ENCODE measurements at regions not wholly inside any gene's neighbourhood (a gene's known extent, or its start where the extent isn't known, plus 50 kb on each side); places are given as distances from the start of the nearest gene placed in this dataset.
"Not testable (repeated sequence)": the region's sequence is repeated elsewhere in the genome, so short reads cannot be mapped to it uniquely, and the experiment has no call there.

DNA sequence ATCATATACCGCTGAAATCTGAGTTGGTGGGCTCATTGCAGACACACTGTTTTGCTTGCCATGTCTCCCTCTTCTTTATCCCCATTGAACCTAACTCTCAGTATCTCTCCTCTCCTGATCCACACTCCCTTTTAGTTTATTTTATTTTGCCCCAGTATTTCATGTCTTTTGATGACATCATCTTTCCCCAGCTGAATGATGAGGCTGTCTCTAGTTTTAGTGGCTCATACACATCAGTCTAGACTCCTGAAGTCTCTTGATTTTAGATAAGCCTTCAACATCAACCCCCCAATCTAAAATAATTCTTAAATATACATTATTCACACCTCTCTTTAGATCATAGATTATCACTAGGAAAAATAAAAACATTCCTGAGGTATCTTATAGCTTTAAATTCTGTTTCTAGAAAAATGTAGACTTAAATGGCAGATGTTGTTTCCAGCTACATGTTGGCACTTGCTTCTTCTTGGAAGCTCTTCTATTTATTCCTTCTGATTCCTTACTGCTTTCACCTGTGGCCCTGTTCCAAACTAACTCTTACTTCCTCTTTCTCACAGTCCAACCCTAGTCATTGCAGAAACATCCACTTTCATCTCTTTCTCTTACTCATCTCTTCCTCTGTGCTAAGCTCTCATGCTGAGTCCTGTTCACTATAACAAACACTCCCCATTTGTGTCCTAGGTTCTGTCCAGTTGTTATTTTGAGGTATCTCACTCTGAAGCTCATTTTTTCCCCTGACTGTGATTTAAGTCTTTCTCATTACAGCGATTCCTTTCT is 191.9 kb upstream of the SLC35B3 start:
- no peak for DNase-seq (ENCODE audit: low read depth, low spot score)

DNA sequence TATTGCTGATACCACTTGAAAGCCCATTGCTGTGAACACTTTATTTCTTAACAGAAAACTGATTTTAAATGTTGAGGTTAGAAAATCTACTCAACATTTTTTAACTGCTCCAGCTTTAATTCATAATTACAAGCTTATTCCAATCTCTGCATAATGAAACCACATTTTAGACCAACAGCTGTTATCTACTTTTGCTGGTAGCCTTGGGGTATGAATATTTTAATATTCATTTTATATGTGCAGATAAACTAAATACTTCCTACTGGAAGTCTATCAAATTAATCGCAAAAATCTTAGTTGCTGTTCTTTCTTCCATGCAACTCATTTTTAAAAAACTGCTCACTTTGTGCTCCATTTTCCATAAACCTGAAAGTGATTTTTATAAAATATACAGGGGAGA is 189.3 kb upstream of the SLC35B3 start:
- no peak for DNase-seq (ENCODE audit: low read depth, low spot score)

DNA sequence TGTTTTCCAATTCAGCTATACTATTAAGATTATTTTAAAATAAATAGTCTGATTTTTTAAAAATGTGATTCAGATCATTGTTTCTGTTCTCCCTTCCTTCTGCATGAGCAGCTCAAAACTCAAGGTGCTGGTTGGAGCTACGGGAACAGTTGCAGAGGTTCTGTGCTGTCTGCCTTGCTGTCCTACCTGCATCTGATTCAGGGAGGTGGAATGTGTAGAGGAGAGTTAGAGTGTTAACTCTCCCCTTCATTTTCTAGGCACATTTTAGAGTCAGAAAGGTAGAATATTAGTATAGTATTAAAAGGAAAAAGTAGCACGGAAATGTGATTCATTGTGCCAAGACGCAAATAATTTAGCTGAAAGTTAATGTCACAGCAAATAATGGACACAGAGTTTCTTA is 188.1 kb upstream of the SLC35B3 start:
- DNase-seq (ENCODE audit: low read depth, low spot score): no peak

DNA sequence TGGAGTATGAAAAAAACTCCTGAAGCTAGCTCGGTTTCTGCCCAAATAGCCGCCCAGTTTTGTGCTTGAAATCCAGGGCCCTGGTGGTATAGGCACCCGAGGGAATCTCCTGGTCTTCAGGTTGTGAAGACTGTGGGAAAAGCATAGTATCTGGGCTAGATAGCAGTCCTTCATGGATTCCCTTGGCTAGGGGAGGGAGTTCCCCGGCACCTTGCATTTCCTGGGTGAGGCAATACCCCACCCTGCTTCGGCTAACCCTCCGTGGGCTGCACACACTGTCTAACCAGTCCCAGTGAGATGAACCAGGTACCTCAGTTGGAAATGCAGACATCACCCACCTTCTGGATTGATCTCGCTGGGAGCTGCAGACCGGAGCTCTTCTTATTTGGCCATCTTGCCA is 184.5 kb upstream of the SLC35B3 start:
- DNase-seq (ENCODE audit: low read depth, low spot score): no peak

DNA sequence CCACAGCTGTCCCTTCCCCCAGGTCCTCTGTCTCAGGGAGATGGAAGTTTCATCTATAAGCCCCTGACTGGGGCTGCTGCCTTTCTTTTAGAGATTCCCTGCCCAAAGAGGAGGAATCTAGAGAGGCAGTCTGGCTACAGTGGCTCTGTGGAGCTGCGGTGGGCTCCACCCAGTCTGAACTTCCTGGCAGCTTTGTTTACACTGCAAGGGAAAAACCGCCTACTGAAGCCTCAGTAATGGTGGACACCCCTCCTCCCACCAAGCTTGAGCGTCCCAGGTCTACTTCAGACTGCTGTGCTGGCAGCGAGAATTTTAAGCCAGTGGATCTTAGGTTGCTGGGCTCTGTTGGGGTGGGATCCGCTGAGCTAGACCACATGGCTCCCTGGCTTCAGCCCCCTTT is 184.1 kb upstream of the SLC35B3 start:
- not testable (repeated sequence) for DNase-seq (ENCODE audit: low read depth, low spot score)

DNA sequence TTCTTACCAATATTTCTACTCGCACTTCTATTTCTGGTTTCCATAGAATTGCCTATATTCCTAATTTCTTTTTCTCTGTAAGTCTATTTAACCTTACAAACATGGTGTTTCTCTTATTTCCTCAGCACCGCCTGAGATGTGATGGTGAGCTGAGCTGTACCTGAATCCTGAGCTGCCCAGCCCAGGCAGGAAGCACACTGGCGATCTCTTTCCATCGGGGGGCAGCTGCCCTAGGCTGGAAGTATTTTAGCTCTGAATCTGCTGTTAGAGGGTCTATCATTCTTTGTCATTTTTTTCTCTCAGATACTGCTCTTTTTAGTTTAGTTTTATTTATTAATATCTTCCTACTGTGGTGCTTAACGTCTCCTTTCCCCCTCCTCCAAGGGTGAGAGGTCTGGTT is 173.4 kb upstream of the SLC35B3 start:
- DNase-seq (ENCODE audit: low read depth, low spot score): no peak

DNA sequence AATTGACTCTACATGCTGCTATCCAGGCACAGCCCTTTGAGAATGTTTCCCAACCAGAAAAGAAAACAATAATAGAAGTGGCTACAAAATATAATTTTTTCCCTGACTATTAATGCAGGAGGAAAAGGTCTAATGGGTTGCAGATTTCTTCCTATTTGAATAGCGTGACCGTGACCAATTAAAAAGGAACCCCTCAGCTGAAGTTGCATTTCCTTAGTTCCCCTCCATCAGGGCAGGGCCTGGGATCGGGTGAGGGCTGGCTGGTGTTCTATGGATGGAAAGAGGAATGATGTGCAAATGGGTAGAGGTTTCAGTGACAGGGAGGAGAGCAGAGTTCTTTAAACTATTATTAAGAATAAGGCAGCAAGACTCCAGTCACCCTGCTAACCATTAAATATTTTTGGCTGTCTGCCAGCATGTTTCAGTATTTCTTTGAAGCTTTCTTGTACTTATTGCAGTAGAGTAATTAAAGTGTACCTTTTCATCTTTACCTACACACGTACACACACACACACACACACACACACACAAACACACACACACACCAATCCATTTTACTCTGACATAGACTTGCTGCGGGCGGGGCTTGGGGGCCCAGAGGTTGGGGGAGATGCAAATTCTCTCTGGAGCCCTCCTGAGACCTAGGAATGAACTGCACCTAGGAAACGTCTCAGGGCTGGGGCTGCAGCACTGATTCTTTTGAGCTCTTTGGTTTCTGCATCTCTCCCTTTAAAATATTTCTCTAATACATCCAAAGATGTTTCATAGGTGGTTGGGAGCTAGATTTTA is 154.8 kb upstream of the SLC35B3 start:
- no peak for DNase-seq (ENCODE audit: low read depth, low spot score)

DNA sequence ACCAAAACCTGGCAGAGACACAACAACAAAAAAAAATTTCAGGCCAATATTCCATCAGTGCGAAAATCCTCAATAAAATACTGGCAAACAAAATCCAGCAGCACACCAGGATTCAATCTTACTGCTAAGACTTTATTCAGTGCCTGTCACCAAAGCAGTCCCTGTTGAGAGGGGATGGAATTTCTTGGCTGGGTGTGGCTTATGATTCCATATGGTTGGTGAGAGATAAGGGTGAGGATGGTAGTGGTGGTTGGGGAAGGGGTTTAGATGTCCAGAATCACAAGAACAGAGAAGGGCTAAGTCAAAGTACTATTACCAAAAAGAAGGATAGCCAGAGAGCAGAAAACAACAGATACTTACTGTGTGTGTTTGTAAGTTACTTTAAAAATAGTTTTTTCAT is 152.8 kb upstream of the SLC35B3 start:
- DNase-seq (ENCODE audit: low read depth, low spot score): no peak

DNA sequence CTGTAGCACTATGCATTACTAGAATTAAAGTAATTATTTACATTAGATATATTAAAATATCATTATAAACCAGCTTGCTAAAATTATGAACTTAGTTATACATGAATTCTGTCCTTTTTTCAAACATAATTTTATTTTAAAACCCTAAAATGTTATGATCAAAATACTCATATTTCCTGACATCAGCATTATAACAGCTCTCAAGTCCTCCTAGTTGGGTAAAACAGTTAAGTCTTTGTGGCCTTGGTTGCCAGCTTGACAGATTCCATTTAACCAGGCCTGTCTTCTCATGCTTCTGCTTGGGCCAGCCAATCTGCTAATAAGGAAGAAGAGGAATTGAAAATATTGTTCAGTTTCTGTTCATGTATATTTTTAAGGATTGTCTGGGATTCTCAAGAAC is 147.9 kb upstream of the SLC35B3 start:
- no peak for DNase-seq (ENCODE audit: low read depth, low spot score)

DNA sequence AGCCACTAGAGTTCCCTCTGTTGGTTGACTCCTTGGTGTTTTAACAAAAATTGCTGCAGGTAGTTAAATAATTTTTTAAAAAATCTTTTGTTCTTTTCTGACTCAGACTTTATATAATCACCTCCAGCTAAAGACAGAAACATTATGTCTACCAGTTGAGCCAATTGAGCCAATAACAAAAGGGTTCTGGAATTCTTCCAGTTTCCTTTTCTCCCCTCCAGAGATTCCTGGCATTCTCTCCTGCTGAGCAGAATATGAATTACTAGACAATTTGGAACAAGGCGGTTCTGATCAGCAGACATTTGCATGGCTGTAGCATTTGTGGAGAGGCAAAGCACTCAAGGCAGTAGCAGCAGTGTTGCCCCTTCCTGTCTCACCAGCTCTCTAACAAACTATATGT is 144.0 kb upstream of the SLC35B3 start:
- no peak for DNase-seq (ENCODE audit: low read depth, low spot score)

DNA sequence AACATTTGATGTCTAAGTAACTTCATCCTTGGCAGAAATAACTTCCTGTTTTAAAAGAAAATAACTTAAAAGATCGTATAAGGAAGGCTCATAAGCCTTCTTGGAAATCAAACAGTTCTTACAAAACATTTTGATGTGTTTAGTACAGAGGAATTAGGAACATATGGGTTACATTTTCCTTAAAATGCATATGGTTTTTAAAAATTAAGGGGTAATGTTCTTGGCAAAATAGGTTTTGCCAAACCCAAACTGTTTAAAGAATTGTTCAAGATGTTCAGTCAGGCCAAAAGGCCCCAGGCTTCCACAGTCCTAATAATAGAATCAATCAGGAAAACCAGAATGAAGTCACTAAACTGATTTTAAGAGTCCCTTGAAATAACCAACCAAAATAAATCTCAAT is 142.7 kb upstream of the SLC35B3 start:
- DNase-seq (ENCODE audit: low read depth, low spot score): no peak

DNA sequence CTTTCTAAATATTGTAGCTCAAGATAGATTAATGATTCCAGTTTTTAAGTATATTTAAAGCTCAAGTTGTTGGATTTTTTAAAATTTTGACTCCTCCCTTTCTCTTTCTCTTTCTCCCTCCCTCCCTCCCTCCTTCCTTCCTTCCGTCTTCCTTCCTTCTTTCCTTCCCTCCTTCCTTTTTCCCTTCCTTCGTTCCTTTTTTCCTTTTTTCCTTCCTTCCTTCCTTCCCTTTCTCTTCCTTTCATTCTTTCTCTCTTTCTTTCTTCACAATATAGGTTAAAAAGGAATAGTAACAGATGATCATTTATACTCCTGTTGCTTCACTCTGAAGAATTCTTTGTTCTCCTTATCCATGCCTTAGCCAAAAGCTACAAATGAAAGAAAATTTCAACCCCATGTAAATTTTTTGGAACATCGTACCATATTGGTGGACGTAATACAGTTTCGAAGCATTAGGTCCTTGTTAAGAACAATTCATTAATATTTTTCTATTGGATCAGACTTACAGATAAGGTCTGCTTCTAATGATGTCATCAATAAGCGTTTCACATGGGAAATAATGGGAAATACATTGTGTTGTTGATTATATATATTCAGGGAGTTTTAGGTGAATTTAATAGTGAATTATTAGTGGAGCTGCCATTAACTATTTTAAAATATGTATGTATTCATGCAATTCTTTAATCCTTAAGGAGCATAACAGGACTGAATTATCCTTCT is 139.6 kb upstream of the SLC35B3 start:
- no peak for DNase-seq (ENCODE audit: low read depth, low spot score)

DNA sequence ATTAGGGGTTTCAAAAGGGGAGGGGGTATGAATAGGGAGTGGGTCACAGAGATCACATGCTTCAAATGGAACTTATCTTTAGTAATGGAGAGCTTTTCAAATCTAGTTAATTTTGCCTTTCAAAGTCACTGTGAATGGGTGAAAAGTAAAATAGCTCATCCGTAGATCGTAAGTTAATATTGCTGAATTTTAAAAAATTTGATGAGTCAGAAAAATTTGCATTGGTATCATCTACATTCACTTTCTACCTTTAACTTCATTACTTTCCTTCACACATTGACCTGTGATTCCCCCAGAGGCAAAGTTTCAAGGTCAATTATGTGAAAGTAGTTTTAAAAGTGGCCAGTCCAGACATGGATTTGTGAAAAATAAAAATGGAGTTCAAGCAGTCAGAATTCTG is 139.0 kb upstream of the SLC35B3 start:
- no peak for DNase-seq (ENCODE audit: low read depth, low spot score)

DNA sequence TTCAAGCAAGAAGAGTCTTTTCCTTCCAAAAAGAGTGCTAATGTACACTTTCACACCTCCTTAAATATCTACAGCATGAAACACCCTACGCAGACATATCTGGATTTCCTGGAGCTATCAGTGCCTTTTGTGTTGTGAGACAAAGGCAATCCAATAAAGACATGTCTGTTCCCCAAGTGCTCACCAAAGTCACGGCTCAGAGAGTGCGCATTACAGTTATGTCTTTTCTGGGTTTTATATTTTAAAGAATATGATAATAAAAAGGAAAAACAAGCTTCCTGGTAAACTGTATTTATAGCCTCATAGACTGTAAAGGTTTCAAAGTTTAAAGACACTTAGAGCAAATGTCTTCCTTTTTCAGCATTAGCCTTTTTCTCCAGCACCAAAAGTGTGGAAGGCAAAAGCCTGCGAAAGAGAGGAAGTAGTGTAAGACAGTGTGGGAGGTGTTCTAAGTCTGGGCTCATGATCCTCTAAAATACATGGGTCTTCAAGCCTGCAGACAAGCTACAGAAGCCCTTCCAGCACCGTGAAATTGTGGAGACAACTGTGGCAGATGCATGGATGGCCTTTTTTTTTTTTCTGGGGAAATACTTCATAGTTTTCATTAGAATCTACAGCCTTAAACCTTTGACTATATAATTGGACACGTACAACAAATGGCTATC is 135.0 kb upstream of the SLC35B3 start:
- DNase-seq (ENCODE audit: low read depth, low spot score): no peak

DNA sequence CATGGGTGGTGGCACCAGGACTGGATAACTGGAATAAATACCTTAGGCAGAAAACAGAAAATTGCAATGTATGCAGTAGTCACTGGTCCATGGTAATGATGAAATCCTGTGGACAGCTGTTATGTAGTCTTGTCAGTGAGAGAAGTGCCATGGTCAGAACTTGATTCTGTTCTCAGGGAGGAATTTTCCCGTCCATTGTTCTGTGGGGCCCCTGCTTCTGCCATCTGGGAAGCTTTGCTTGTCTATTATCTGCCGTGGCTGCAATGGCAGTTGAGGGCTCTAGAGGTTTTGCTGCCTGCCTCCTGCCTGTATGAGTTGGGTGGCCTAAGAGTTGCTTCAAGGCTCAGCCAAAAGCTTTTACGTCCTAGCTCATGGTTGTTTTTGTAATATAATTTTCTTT is 126.8 kb upstream of the SLC35B3 start:
- DNase-seq (ENCODE audit: low read depth, low spot score): no peak

DNA sequence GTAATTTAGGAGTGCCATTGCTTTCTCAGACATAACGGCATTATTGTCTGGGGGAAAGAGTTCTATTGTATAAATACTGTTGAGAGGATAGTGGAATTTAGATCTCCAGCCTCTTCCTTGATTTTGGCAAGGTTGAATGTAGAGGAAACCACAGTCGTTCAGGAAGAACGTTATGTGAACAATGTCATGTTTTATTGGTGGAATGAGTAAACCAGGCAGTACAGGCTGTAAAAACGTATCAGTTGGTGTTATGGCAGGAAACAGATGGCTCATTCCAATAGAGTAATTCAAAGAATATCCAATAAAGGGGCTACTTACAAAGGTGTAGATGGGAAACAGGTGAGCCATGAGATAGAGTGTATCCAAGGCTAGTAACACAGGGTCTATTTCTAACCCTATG is 123.6 kb upstream of the SLC35B3 start:
- no peak for DNase-seq (ENCODE audit: low read depth, low spot score)

DNA sequence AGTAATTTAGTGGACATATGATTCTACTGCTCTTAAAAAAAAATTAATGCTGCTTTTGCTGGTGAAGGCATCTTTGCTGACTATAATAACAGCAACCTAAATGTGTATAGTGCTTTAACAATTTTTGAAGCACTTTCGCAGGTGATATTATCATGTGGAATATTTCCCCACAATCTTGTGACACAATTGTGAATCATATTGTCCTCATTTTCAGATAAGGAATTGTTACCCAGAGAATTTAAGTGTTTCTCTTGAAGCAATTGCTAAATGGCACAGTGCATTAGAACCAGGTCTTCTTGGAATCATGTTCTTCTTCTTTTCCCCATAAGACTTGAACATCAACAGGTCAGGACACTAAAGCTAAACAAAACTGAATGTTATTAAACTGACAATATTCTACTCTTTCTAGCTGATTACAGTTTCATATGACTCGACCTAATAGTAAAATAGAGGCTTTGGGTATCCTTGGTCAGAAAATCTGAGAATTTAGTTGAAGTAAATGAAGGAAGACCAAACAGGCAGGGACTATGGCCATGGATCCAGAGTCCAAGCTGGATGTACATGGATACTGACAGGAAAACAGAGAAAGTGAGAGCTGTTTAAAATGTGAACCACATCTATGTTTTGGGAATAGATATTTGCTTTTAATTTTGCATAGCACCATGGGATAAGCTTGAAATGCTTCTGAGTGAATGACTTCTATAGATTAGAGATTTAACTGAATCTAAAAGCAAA is 121.8 kb upstream of the SLC35B3 start:
- no peak for DNase-seq (ENCODE audit: low read depth, low spot score)

DNA sequence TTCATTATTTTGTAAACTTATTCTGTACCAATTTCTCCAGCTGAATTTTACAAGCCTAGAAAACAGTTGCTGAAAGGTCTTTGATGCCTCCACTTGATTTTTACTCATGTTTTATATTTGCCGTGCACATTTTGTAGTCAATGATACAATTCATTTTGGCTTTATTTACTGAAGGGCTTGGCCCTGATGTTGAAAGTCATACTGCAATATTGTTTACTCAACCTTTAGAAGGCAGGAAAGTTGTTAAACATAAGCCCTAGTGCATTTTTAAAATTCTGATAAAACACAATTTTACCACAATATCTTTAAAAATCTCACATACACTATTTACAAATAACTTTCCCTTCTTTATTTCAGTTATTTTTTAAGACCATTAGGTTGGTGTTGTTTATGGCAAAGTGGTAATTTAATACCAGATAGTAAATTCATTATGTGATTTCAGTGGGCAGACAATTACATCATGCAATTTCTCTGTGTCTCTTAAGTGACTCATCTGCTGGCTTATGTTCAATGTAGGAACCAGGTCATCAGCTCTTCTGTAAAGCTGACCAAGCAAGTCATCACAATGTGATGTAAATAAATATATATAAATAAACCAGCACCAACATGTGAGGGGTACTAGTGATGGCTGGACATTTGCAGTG is 121.1 kb upstream of the SLC35B3 start:
- DNase-seq (ENCODE audit: low read depth, low spot score): no peak

DNA sequence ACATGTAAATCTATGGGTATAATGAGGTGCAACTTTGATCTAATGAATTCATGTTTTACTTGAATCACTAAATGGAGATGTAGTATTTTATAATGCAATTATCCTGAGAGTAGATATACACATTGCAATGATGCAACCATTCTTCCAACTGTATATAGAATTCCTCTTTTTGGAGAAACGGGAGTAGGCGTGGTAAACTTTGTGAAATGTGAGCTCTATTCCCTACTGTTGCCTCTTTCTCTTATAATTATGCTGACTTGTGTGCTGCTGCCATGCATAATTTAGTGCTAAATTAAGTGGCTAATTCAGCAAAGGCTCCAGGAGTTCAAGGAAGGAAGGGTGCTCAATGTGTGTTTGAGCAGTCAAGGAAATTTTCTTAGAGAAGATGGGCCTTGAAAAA is 116.6 kb upstream of the SLC35B3 start:
- no peak for DNase-seq (ENCODE audit: low read depth, low spot score)

DNA sequence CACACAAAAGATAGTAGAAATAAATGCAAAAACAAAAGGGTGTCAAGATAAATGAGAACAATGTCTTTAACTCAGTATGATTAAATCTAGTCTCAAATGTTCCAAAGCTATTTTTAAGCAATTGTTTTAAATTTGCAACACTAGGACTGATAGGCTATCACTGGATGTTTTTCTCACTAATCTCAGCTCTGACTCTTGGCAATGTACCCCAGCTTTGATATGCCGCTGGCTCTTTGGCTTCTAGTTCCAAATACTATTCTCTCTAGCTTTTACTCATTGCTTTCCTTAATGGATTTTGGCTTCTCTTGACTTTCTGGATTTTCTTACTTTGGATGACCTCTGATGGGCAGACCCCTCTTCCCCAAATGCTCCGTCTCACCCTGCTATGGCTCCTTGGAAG is 116.0 kb upstream of the SLC35B3 start:
- no peak for DNase-seq (ENCODE audit: low read depth, low spot score)
